Smooth muscle cell (in vitro differentiated cells): ENCODE measurements at regions not wholly inside any gene's neighbourhood (a gene's known extent, or its start where the extent isn't known, plus 50 kb on each side); places are given as distances from the start of the nearest gene placed in this dataset.

Experiments used
- DNase-seq: peaks from one replicate; lab custom pipeline; 2025; ENCODE audit not compliant: unreplicated experiment; lab: John Stamatoyannopoulos, UW
- H2AFZ ChIP-seq: fragments of 200-600 bp; sonication (generic); 2 replicates; pipeline ENCODE4 v1.6.0; 2016; ENCODE audit warnings: antibody characterized with exemption, low read depth, mild to moderate bottlenecking
- H3F3A ChIP-seq: fragments of 200-600 bp; sonication (generic); 2 replicates; pipeline ENCODE4 v1.6.0; 2017; ENCODE audit warnings: antibody characterized with exemption, low read depth
- H3K27ac ChIP-seq: fragments of 200-600 bp; sonication (generic); 2 replicates; pipeline ENCODE4 v1.5.1; 2016; ENCODE audit warnings: low read depth, mild to moderate bottlenecking
- H3K27me3 ChIP-seq: fragments of 200-600 bp; sonication (generic); 2 replicates; pipeline ENCODE4 v1.6.1; 2016; ENCODE audit warnings: low read depth, mild to moderate bottlenecking
- H3K36me3 ChIP-seq: fragments of 200-600 bp; sonication (generic); 2 replicates; pipeline ENCODE4 v1.5.1; 2016; ENCODE audit warnings: low read depth
- H3K4me1 ChIP-seq: fragments of 200-600 bp; sonication (generic); 2 replicates; pipeline ENCODE4 v1.5.1; 2016; ENCODE audit warnings: low read depth
- H3K4me2 ChIP-seq: fragments of 200-600 bp; sonication (generic); 2 replicates; pipeline ENCODE4 v1.6.0; 2016; ENCODE audit warnings: mild to moderate bottlenecking
- H3K4me3 ChIP-seq: fragments of 200-600 bp; sonication (generic); 2 replicates; pipeline ENCODE4 v1.5.1; 2016; ENCODE audit warnings: mild to moderate bottlenecking
- H3K79me2 ChIP-seq: fragments of 200-600 bp; sonication (generic); 2 replicates; pipeline ENCODE4 v1.6.0; 2016; ENCODE audit warnings: low read depth, mild to moderate bottlenecking
- H3K9ac ChIP-seq: fragments of 200-600 bp; sonication (generic); 2 replicates; pipeline ENCODE4 v1.6.0; 2016; ENCODE audit warnings: low read depth
- H3K9me3 ChIP-seq: fragments of 200-600 bp; sonication (generic); replicated peaks from 2 replicates; pipeline ENCODE4 v1.5.1; 2016; ENCODE audit warnings: low read depth
- H4K20me1 ChIP-seq: fragments of 200-600 bp; sonication (generic); 2 replicates; pipeline ENCODE4 v1.6.0; 2016; ENCODE audit warnings: low read depth
- WGBS: methylation state at CpG from one replicate; pipeline ENCODE4 v1.1.7; 2016; ENCODE audit warnings: low lambda C conversion rate; 5-methylcytosine and 5-hydroxymethylcytosine counted together
- TF ChIP-seq, protein P1 (sequence below): fragments of 200-600 bp; sonication (generic); IDR thresholded peaks from 2 replicates; pipeline ENCODE4 v1.5.1; 2017; ENCODE audit warnings: borderline replicate concordance, mild to moderate bottlenecking, antibody characterized with exemption; ENCODE audit not compliant: insufficient read depth, poor library complexity, severe bottlenecking

DNA sequence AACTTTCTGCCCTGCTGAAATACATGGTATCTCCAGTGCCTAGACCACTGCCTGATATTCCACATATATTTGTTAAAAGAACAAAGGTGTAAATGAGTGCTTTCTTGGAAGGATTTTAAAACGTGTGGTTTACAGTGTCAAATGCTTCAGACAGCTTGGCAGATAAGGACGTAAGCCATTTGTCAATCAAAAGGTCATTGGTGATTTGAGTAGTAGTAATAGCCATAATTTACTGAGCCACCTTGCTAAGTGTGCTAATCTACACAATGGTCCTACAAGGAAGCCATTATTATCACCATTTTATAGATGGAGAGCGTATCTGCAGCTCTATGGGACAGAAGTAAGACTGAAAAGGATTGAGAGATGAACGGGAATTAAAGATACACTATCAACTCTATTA, 186.8 kb upstream of the MPPED2 start:
- no peaks in the 10 kb centered on the region for H3K79me2 ChIP-seq
- WGBS = 67% methylated on average over 4 of the region's 4 CpGs
- DNase-seq = no peak

DNA sequence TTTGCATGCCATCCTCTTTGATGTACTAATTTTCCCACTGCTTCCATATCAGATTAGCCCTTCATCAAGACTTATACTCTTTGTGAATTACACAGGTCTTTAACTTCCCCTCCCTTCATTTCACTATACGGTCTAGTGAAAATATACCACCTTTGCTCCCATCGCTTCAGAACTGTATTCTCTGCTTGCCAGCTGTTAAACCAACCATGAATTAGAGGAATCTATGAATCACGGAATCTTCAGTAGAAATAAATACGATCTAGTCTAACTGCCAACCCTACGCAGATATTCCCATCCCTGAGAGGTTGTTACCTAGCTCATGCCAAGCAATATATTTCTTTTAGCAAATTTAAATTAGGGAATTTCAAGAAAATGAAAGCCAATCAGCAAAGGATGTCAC, 177.8 kb upstream of the MPPED2 start:
- Histone ChIP-seq H3K9me3 (peaks cover 5% of the 10 kb centered on the region), H2AFZ (no peak overlapping the region), H3K4me1 (no peaks in the 10 kb centered on the region), H3K9ac (no peak overlapping the region), H3K36me3 (no peaks in the 10 kb centered on the region), H3F3A (no peaks in the 10 kb centered on the region), H3K4me2 (no peak overlapping the region), H3K27ac (no peak overlapping the region), H3K79me2 (no peaks in the 10 kb centered on the region), H3K27me3 (no peaks in the 10 kb centered on the region), H4K20me1 (no peaks in the 10 kb centered on the region), H3K4me3 (no peak overlapping the region)
- TF ChIP-seq, protein P1, sequence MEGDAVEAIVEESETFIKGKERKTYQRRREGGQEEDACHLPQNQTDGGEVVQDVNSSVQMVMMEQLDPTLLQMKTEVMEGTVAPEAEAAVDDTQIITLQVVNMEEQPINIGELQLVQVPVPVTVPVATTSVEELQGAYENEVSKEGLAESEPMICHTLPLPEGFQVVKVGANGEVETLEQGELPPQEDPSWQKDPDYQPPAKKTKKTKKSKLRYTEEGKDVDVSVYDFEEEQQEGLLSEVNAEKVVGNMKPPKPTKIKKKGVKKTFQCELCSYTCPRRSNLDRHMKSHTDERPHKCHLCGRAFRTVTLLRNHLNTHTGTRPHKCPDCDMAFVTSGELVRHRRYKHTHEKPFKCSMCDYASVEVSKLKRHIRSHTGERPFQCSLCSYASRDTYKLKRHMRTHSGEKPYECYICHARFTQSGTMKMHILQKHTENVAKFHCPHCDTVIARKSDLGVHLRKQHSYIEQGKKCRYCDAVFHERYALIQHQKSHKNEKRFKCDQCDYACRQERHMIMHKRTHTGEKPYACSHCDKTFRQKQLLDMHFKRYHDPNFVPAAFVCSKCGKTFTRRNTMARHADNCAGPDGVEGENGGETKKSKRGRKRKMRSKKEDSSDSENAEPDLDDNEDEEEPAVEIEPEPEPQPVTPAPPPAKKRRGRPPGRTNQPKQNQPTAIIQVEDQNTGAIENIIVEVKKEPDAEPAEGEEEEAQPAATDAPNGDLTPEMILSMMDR = no peak
- no peak for DNase-seq
- WGBS = 96% methylated on average over 5 of the region's 5 CpGs

More for the DNA sequence above, 186.8 kb upstream of the MPPED2 start:
- H4K20me1 ChIP-seq = no peaks in the 10 kb centered on the region
- H3K9me3 ChIP-seq = no peaks in the 10 kb centered on the region
- no peak overlapping the region for H3K9ac ChIP-seq
- TF ChIP-seq, protein P1 = no peak
- no peak overlapping the region for H3K4me2 ChIP-seq
- H3F3A ChIP-seq = no peaks in the 10 kb centered on the region
- H3K4me3 ChIP-seq = no peak overlapping the region
- no peak overlapping the region for H3K27ac ChIP-seq
- H3K4me1 ChIP-seq = peaks cover 14% of the 10 kb centered on the region
- H3K36me3 ChIP-seq = no peaks in the 10 kb centered on the region
- H2AFZ ChIP-seq = peak overlapping the region; percentile 83
- H3K27me3 ChIP-seq = no peaks in the 10 kb centered on the region

DNA sequence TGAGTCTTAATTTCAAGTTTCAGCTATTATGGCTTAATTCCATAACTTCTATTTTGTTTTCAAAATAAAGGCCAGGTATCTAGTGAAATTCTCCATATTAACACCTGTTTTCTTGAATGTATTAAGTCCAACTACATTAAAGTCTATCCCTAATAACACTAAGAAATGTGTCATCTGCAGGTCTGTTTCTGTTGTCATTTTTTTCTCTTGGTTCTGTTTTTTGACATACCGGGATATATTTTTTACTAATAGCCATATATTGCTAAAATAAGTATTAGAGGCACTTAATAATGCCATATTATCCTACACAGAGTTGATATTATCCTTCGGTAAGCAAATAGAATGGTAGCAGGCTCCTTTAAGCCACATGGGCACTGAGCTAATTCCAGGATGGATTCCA, 176.0 kb upstream of the MPPED2 start:
- Histone ChIP-seq H3K27me3 (no peaks in the 10 kb centered on the region), H4K20me1 (no peaks in the 10 kb centered on the region), H2AFZ (no peak overlapping the region), H3K9me3 (peaks cover 5% of the 10 kb centered on the region), H3K79me2 (no peaks in the 10 kb centered on the region), H3K4me1 (no peaks in the 10 kb centered on the region), H3K4me2 (no peak overlapping the region), H3K27ac (no peak overlapping the region), H3K9ac (no peak overlapping the region), H3K4me3 (no peak overlapping the region), H3K36me3 (no peaks in the 10 kb centered on the region), H3F3A (peaks cover 10% of the 10 kb centered on the region)
- WGBS = 93% methylated on average over 2 of the region's 2 CpGs
- TF ChIP-seq, protein P1 = no peak
- DNase-seq = no peak

DNA sequence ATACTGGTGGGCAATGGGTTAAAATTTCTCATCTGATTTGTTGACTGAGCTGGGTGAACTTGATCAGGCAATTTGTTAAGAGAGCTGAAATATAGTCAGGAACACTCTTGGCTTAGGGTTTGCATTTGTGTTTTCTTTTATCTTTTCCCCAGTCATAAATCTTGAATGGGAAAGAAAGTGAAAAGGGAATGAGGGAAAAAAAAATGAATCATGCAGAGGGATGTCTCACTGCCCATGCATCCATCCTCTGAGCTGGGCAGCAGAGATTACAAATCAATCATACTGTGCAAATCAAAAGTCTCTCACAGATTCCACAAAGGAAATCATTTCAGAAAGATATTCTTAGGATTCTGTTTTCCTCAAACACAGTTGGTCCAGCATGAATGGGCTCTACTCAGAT, 174.2 kb upstream of the MPPED2 start:
- no peak overlapping the region for H3K4me2 ChIP-seq
- H3K4me3 ChIP-seq = no peak overlapping the region
- no peak overlapping the region for H3K9ac ChIP-seq
- no peak for DNase-seq
- H3K79me2 ChIP-seq = no peaks in the 10 kb centered on the region
- peak overlapping the region; percentile 93 for H3K27ac ChIP-seq
- no peaks in the 10 kb centered on the region for H4K20me1 ChIP-seq
- no peaks in the 10 kb centered on the region for H3K36me3 ChIP-seq
- H3K27me3 ChIP-seq = no peaks in the 10 kb centered on the region
- H2AFZ ChIP-seq = no peak overlapping the region
- H3K9me3 ChIP-seq = peaks cover 5% of the 10 kb centered on the region
- H3K4me1 ChIP-seq = no peaks in the 10 kb centered on the region
- TF ChIP-seq, protein P1 = no peak
- peaks cover 11% of the 10 kb centered on the region for H3F3A ChIP-seq
